Esophagus squamous epithelium (tissue), 5 donors: ENCODE measurements at regions not wholly inside any gene's neighbourhood (a gene's known extent, or its start where the extent isn't known, plus 50 kb on each side); places are given as distances from the start of the nearest gene placed in this dataset.

Experiments used
- DNase-seq: peaks from one replicate; lab custom pipeline; 2025; lab: John Stamatoyannopoulos, UW
- H3K27ac ChIP-seq, 4 donors: fragments of 200-600 bp; sonication (generic); one replicate each; pipeline ENCODE4 v1.5.1; 2016 to 2019; ENCODE audit warnings: mild to moderate bottlenecking in 1 of 4
- H3K27me3 ChIP-seq, 4 donors: fragments of 200-600 bp; sonication (generic); 1 replicate in 3 of 4; 2 replicates in 1 of 4; pipeline versions ENCODE4 v1.5.1 to v1.6.0; 2017 to 2021; ENCODE audit warnings: antibody characterized with exemption in 1 of 4
- H3K36me3 ChIP-seq, 3 donors: fragments of 200-600 bp; sonication (generic); one replicate each; pipeline ENCODE4 v1.5.1; 2016 to 2019
- H3K4me1 ChIP-seq, 3 donors: fragments of 200-600 bp; sonication (generic); one replicate each; pipeline ENCODE4 v1.5.1; 2017 to 2019
- H3K4me3 ChIP-seq, 4 donors: fragments of 200-600 bp; sonication (generic); 1 replicate in 3 of 4; 2 replicates in 1 of 4; pipeline ENCODE4 v1.5.1; 2016 to 2019; ENCODE audit warnings: mild to moderate bottlenecking in 2 of 4, moderate library complexity in 1 of 4
- H3K9me3 ChIP-seq, 3 donors: fragments of 200-600 bp; sonication (generic); one replicate each; pipeline ENCODE4 v1.5.1; 2016 to 2019
- POLR2A ChIP-seq, 4 donors: fragments of 450-650 bp; IDR thresholded peaks; one replicate each; pipeline ENCODE4 v1.6.1; 2017; ENCODE audit warnings: antibody characterized with exemption in 4 of 4, mild to moderate bottlenecking in 4 of 4, moderate library complexity in 3 of 4
- WGBS, 2 donors: methylation state at CpG; one replicate each; pipeline ENCODE4 v1.1.5; 2018; 5-methylcytosine and 5-hydroxymethylcytosine counted together
- intact Hi-C: fragments of 100-400 bp; cut with DNase I; formaldehyde crosslinking; loops from one replicate; pipeline ENCODE4 v1.15.0; 2022
- small RNA-seq, 4 donors: library from RNA; depleted of rRNA; stranded (forward); fragments of <200 nt; gene quantifications; one replicate each; pipeline ENCODE3, GENCODE V24; 2016
- TF ChIP-seq, protein P1 (sequence below), 6 experiments: fragments of 450-650 bp in 4 of 6; fragments of 200-600 bp in 2 of 6; sonication (generic) in 2 of 6; IDR thresholded peaks; one replicate each; pipeline ENCODE4 v1.5.1; 2016 to 2019; ENCODE audit warnings: antibody characterized with exemption in 6 of 6, mild to moderate bottlenecking in 4 of 6, moderate library complexity in 4 of 6
- donor health status: DM: yes; HTN: yes; CAD: no.

- intact Hi-C loops: no loop called here
- DNase-seq: no peak
- H3K9me3 ChIP-seq: no peaks in the 10 kb centered on the region
- no peaks in the 10 kb centered on the region for H3K4me1 ChIP-seq
- WGBS, 2 donors: 52 to 72% methylated on average over 2 of the region's 2 CpGs
- no peak for TF ChIP-seq POLR2A (IDR thresholded peaks at IDR 0.05)
- TF ChIP-seq, protein P1, sequence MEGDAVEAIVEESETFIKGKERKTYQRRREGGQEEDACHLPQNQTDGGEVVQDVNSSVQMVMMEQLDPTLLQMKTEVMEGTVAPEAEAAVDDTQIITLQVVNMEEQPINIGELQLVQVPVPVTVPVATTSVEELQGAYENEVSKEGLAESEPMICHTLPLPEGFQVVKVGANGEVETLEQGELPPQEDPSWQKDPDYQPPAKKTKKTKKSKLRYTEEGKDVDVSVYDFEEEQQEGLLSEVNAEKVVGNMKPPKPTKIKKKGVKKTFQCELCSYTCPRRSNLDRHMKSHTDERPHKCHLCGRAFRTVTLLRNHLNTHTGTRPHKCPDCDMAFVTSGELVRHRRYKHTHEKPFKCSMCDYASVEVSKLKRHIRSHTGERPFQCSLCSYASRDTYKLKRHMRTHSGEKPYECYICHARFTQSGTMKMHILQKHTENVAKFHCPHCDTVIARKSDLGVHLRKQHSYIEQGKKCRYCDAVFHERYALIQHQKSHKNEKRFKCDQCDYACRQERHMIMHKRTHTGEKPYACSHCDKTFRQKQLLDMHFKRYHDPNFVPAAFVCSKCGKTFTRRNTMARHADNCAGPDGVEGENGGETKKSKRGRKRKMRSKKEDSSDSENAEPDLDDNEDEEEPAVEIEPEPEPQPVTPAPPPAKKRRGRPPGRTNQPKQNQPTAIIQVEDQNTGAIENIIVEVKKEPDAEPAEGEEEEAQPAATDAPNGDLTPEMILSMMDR (IDR thresholded peaks at IDR 0.05): no peak
- H3K4me3 ChIP-seq: no peak overlapping the region
- no peaks in the 10 kb centered on the region for H3K27me3 ChIP-seq
- no peaks in the 10 kb centered on the region for H3K36me3 ChIP-seq
- H3K27ac ChIP-seq: no peak overlapping the region
Observed at GRCh38 chr2:51084750-51085149, 52.8 kb upstream of the NRXN1 start.

Small RNA genes lying in the stretch of these regions (small RNA-seq; reads per million reads assigned to genes)
- gene AC010967.3 (0 reads per million in 4 donors), gene AC069157.1 (0 reads per million in 4 donors), gene AC097463.2 (0 reads per million in 4 donors), gene CRYGGP (0 reads per million in 4 donors), gene MIR4431 (0 reads per million in 4 donors), gene RF00019 (0 reads per million in 4 donors), gene RF00424 (0 reads per million in 4 donors), gene RNU6-997P (0 to 0.15 (median 0) reads per million in 4 donors)
